ENCODE measurements at regions not wholly inside any gene's neighbourhood (a gene's known extent, or its start where the extent isn't known, plus 50 kb on each side); places are given as distances from the start of the nearest gene placed in this dataset.

- TF ChIP-seq HOXA7 (CRISPR knock-in tag; IDR thresholded peaks at IDR 0.05), result no peak
- peak; percentile 69 for TF ChIP-seq CEBPB (IDR thresholded peaks at IDR 0.05)
- TF ChIP-seq HES2 (IDR thresholded peaks at IDR 0.05), result no peak
- no peak for TF ChIP-seq MAFK (IDR thresholded peaks at IDR 0.05; ENCODE audit: partially characterized antibody)
- no peak for TF ChIP-seq FOSB (CRISPR knock-in tag; IDR thresholded peaks at IDR 0.05)
- peak; percentile 88 for TF ChIP-seq ZFP36 (IDR thresholded peaks at IDR 0.05; ENCODE audit: borderline replicate concordance, partially characterized antibody)
- TF ChIP-seq FOXS1 (CRISPR knock-in tag; IDR thresholded peaks at IDR 0.05), result no peak
- no peak for TF ChIP-seq RARB (CRISPR knock-in tag; IDR thresholded peaks at IDR 0.05)
- Histone ChIP-seq H3K9me3 (no peaks in the 10 kb centered on the region), H3K27ac (peak overlapping the region; percentile 79), H3K4me2 (peak overlapping the region; percentile 85), H3K4me3 (no peak overlapping the region), H3K4me1 (peaks cover 31% of the 10 kb centered on the region)
- FAIRE-seq (no peak), DNase-seq (ENCODE audit: low read depth in 1 of 2, low spot score in 1 of 2) (no peak), ATAC-seq (no peak)
- ChIA-PET POLR2A (no interaction called here), CTCF (interaction anchor here (2.2 to 4.1 kb wide), 2 partner anchors 23 to 430 kb away, joined by 5 to 13 read pairs; no protein-coding TSS in a partner anchor)
- 52% methylated on average over 3 of the region's 3 CpGs for WGBS (ENCODE audit: missing lambda C conversion rate)
Measured at GRCh38 chr16:86994215-86994614, 323.0 kb downstream of the C16orf95 start.

- DNase-seq (ENCODE audit: low read depth in 1 of 2, low spot score in 1 of 2), result peak; percentile 75 to 89
- Histone ChIP-seq H3K4me2 (peak overlapping the region; percentile 85), H3K27ac (peak overlapping the region; percentile 79), H3K4me3 (0 out of 3 replicates have a peak overlapping the region, but pooled peaks have one; percentile 11), H3K4me1 (peaks cover 36% of the 10 kb centered on the region), H3K9me3 (no peaks in the 10 kb centered on the region)
- TF ChIP-seq RCOR1 (IDR thresholded peaks at IDR 0.05; ENCODE audit: low read depth, low read length) (no peak), HEYL (CRISPR knock-in tag; IDR thresholded peaks at IDR 0.05) (no peak), EHMT2 (IDR thresholded peaks at IDR 0.05; ENCODE audit: low read depth) (no peak), JUN (IDR thresholded peaks at IDR 0.05) (peak in 1 of 2 experiments; percentile 39; a peak in 1 of 5 replicates), FOSL2 (IDR thresholded peaks at IDR 0.05) (no peak), FOSL2 (CRISPR knock-in tag; IDR thresholded peaks at IDR 0.05) (peak; percentile 40), ZFP36 (IDR thresholded peaks at IDR 0.05; ENCODE audit: borderline replicate concordance, partially characterized antibody) (no peak), MAX (IDR thresholded peaks at IDR 0.05) (peak; percentile 32; the same call in 1 of the 2 replicates), BHLHE40 (IDR thresholded peaks at IDR 0.05; ENCODE audit: low read depth, low read length) (no peak), RFX5 (IDR thresholded peaks at IDR 0.05) (no peak)
- POLR2A ChIA-PET, result no interaction called here
- FAIRE-seq, result no peak
- CTCF ChIA-PET, result interaction anchor here (0.6 to 4.1 kb wide), 5 partner anchors 9 to 477 kb away, joined by 3 to 13 read pairs (median 4); no protein-coding TSS in a partner anchor
- WGBS (ENCODE audit: missing lambda C conversion rate), result 5% methylated on average over 12 of the region's 12 CpGs
- ATAC-seq, result peak; percentile 80 to 90
Measured at GRCh38 chr16:86994651-86995171, 322.5 kb downstream of the C16orf95 start.

GRCh38 chr16:86995456-86995855, 321.7 kb downstream of the C16orf95 start:
- ChIA-PET CTCF (interaction anchor here (0.6 to 4.1 kb wide), 6 partner anchors 10 to 477 kb away, joined by 3 to 13 read pairs (median 4); no protein-coding TSS in a partner anchor), POLR2A (no interaction called here)
- Histone ChIP-seq H3K27ac (peak overlapping the region; percentile 79), H3K9me3 (no peaks in the 10 kb centered on the region; the same call in 2 of the 3 replicates), H3K4me2 (peak overlapping the region; percentile 85), H3K4me1 (peaks cover 41% of the 10 kb centered on the region), H3K4me3 (no peak overlapping the region)
- FAIRE-seq, result no peak
- no peak for DNase-seq (ENCODE audit: low read depth in 1 of 2, low spot score in 1 of 2)
- WGBS (ENCODE audit: missing lambda C conversion rate), result 82% methylated on average over 12 of the region's 15 CpGs
- no peak for ATAC-seq
- TF ChIP-seq CHD2 (IDR thresholded peaks at IDR 0.05; ENCODE audit: low read length, partially characterized antibody), result no peak
- TF ChIP-seq HMGXB4 (CRISPR knock-in tag; IDR thresholded peaks at IDR 0.05; ENCODE audit: borderline replicate concordance), result no peak
- no peak for TF ChIP-seq REST (IDR thresholded peaks at IDR 0.05)
- no peak for TF ChIP-seq JUNB (IDR thresholded peaks at IDR 0.05)
- TF ChIP-seq TP53 (CRISPR knock-in tag; IDR thresholded peaks at IDR 0.05), result no peak
- TF ChIP-seq KDM5A (IDR thresholded peaks at IDR 0.05), result no peak
- TF ChIP-seq RNF2 (IDR thresholded peaks at IDR 0.05; ENCODE audit: borderline replicate concordance, low read depth), result no peak
- TF ChIP-seq HDAC2 (IDR thresholded peaks at IDR 0.05), result no peak
- no peak for TF ChIP-seq FOXS1 (CRISPR knock-in tag; IDR thresholded peaks at IDR 0.05)
- no peak for TF ChIP-seq ELK1 (IDR thresholded peaks at IDR 0.05; ENCODE audit: low read depth, low read length)
- TF ChIP-seq USF2 (IDR thresholded peaks at IDR 0.05), result no peak
- no peak for TF ChIP-seq MAZ (IDR thresholded peaks at IDR 0.05; ENCODE audit: borderline replicate concordance, low read depth, low read length)

Data from A549 (cell line).